HEK293 (cell line): ENCODE measurements at regions not wholly inside any gene's neighbourhood (a gene's known extent, or its start where the extent isn't known, plus 50 kb on each side); places are given as distances from the start of the nearest gene placed in this dataset.

Experiments
- BCL11B ChIP-seq: fragments of 450-650 bp; formaldehyde crosslinking; IDR thresholded peaks from 2 replicates; pipeline ENCODE4 v1.5.1; 2016; ENCODE audit warnings: low read depth, missing biosample characterization, missing genetic modification characterization
- BCL6B ChIP-seq: fragments of 450-650 bp; formaldehyde crosslinking; IDR thresholded peaks from 2 replicates; pipeline ENCODE4 v1.5.1; 2017; ENCODE audit warnings: missing biosample characterization, missing genetic modification characterization
- FEZF1 ChIP-seq: fragments of 450-650 bp; formaldehyde crosslinking; IDR thresholded peaks from 2 replicates; pipeline ENCODE4 v1.5.1; 2016; ENCODE audit warnings: missing biosample characterization, missing genetic modification characterization
- GFI1B ChIP-seq: fragments of 450-650 bp; formaldehyde crosslinking; IDR thresholded peaks from 2 replicates; pipeline ENCODE4 v1.5.1; 2016; ENCODE audit warnings: missing biosample characterization, missing genetic modification characterization
- IKZF3 ChIP-seq: fragments of 450-650 bp; IDR thresholded peaks from 2 replicates; pipeline ENCODE4 v1.5.0; 2018; ENCODE audit warnings: missing biosample characterization, mild to moderate bottlenecking, missing genetic modification characterization, moderate library complexity
- INSM2 ChIP-seq: fragments of 450-650 bp; formaldehyde crosslinking; IDR thresholded peaks from 2 replicates; pipeline ENCODE4 v1.5.1; 2016; ENCODE audit warnings: missing biosample characterization, missing genetic modification characterization
- KLF17 ChIP-seq: fragments of 450-650 bp; formaldehyde crosslinking; IDR thresholded peaks from 2 replicates; pipeline ENCODE4 v1.5.1; 2016; ENCODE audit warnings: missing biosample characterization, missing genetic modification characterization
- OVOL3 ChIP-seq: fragments of 450-650 bp; formaldehyde crosslinking; IDR thresholded peaks from 2 replicates; pipeline ENCODE4 v1.5.1; 2016; ENCODE audit warnings: missing biosample characterization, missing genetic modification characterization
- PRDM4 ChIP-seq: fragments of 450-650 bp; formaldehyde crosslinking; IDR thresholded peaks from 2 replicates; pipeline ENCODE4 v1.5.1; 2017; ENCODE audit warnings: missing biosample characterization, missing genetic modification characterization
- PRDM6 ChIP-seq: fragments of 450-650 bp; formaldehyde crosslinking; IDR thresholded peaks from 2 replicates; pipeline ENCODE4 v1.5.1; 2017; ENCODE audit warnings: missing biosample characterization, missing genetic modification characterization
- REPIN1 ChIP-seq: fragments of 450-650 bp; formaldehyde crosslinking; IDR thresholded peaks from 2 replicates; pipeline ENCODE4 v1.5.1; 2017; ENCODE audit warnings: missing biosample characterization, missing genetic modification characterization, low read depth
- SALL2 ChIP-seq: fragments of 450-650 bp; formaldehyde crosslinking; IDR thresholded peaks from 2 replicates; pipeline ENCODE4 v1.5.0; 2017; ENCODE audit warnings: missing biosample characterization, mild to moderate bottlenecking, missing genetic modification characterization, borderline replicate concordance
- YY1 ChIP-seq: fragments of 450-650 bp; formaldehyde crosslinking; IDR thresholded peaks from 2 replicates; pipeline ENCODE4 v1.5.1; 2018; ENCODE audit warnings: missing biosample characterization, missing genetic modification characterization
- YY2 ChIP-seq: fragments of 450-650 bp; formaldehyde crosslinking; IDR thresholded peaks from 2 replicates; pipeline ENCODE4 v1.5.1; 2016; ENCODE audit warnings: missing biosample characterization, missing genetic modification characterization
- ZBTB17 ChIP-seq: fragments of 450-650 bp; formaldehyde crosslinking; IDR thresholded peaks from 2 replicates; pipeline ENCODE4 v1.5.1; 2016; ENCODE audit warnings: missing biosample characterization, missing genetic modification characterization
- ZNF138 ChIP-seq: fragments of 450-650 bp; formaldehyde crosslinking; IDR thresholded peaks from 2 replicates; pipeline ENCODE4 v1.5.1; 2016; ENCODE audit warnings: missing biosample characterization, missing genetic modification characterization, borderline replicate concordance
- ZNF211 ChIP-seq: fragments of 450-650 bp; formaldehyde crosslinking; IDR thresholded peaks from 2 replicates; pipeline ENCODE4 v1.5.1; 2016; ENCODE audit warnings: low read depth, missing biosample characterization, missing genetic modification characterization
- ZNF26 ChIP-seq: fragments of 450-650 bp; formaldehyde crosslinking; IDR thresholded peaks from 2 replicates; pipeline ENCODE4 v1.5.1; 2016; ENCODE audit warnings: missing biosample characterization, missing genetic modification characterization
- ZNF302 ChIP-seq: fragments of 450-650 bp; formaldehyde crosslinking; IDR thresholded peaks from 2 replicates; pipeline ENCODE4 v1.5.1; 2016; ENCODE audit warnings: missing biosample characterization, missing genetic modification characterization, low read depth
- ZNF394 ChIP-seq: fragments of 450-650 bp; formaldehyde crosslinking; IDR thresholded peaks from 2 replicates; pipeline ENCODE4 v1.5.1; 2016; ENCODE audit warnings: missing biosample characterization, missing genetic modification characterization, mild to moderate bottlenecking, moderate library complexity, borderline replicate concordance
- ZNF398 ChIP-seq: fragments of 450-650 bp; formaldehyde crosslinking; IDR thresholded peaks from 2 replicates; pipeline ENCODE4 v1.5.1; 2017; ENCODE audit warnings: missing biosample characterization, missing genetic modification characterization
- ZNF449 ChIP-seq: fragments of 450-650 bp; formaldehyde crosslinking; IDR thresholded peaks from 2 replicates; pipeline ENCODE4 v1.5.1; 2017; ENCODE audit warnings: missing biosample characterization, mild to moderate bottlenecking, missing genetic modification characterization, moderate library complexity
- ZNF623 ChIP-seq: fragments of 450-650 bp; formaldehyde crosslinking; IDR thresholded peaks from 2 replicates; pipeline ENCODE4 v1.5.1; 2016; ENCODE audit warnings: missing biosample characterization, missing genetic modification characterization
- ZNF664 ChIP-seq: fragments of 450-650 bp; formaldehyde crosslinking; IDR thresholded peaks from 2 replicates; pipeline ENCODE4 v1.5.1; 2016; ENCODE audit warnings: missing biosample characterization, missing genetic modification characterization
- ZXDB ChIP-seq: fragments of 450-650 bp; formaldehyde crosslinking; IDR thresholded peaks from 2 replicates; pipeline ENCODE4 v1.5.1; 2016; ENCODE audit warnings: missing biosample characterization, missing genetic modification characterization

GRCh38 chr1:118486199-118486598, 301.2 kb upstream of the SPAG17 start (continued):
- TF ChIP-seq ZNF26 (tag by site-specific recombination) (no peak), ZNF623 (tag by site-specific recombination) (no peak), SALL2 (tag by site-specific recombination) (no peak), ZNF394 (tag by site-specific recombination) (no peak), ZNF664 (tag by site-specific recombination) (no peak), ZBTB17 (tag by site-specific recombination) (no peak), ZNF449 (0 out of 2 replicates have a peak, but pooled peaks have one; percentile 21), YY1 (tag by site-specific recombination) (0 out of 2 replicates have a peak, but pooled peaks have one; percentile 38), ZNF398 (tag by site-specific recombination) (peak; percentile 77), ZNF302 (tag by site-specific recombination) (0 out of 2 replicates have a peak, but pooled peaks have one; percentile 29), IKZF3 (tag by site-specific recombination) (peak; percentile 43; the same call in 1 of the 2 replicates), ZNF211 (tag by site-specific recombination) (no peak), ZXDB (tag by site-specific recombination) (peak; percentile 68), OVOL3 (tag by site-specific recombination) (0 out of 2 replicates have a peak, but pooled peaks have one; percentile 64), INSM2 (tag by site-specific recombination) (no peak), YY2 (tag by site-specific recombination) (no peak), REPIN1 (tag by site-specific recombination) (no peak), KLF17 (no peak), BCL11B (tag by site-specific recombination) (no peak), BCL6B (tag by site-specific recombination) (peak; percentile 73; the same call in 1 of the 2 replicates), FEZF1 (tag by site-specific recombination) (peak; percentile 95), PRDM6 (tag by site-specific recombination) (peak; percentile 52; the same call in 1 of the 2 replicates), GFI1B (tag by site-specific recombination) (peak; percentile 87), PRDM4 (peak; percentile 88), ZNF138 (tag by site-specific recombination) (no peak)
